Erythroblast (primary cell): ENCODE measurements at regions not wholly inside any gene's neighbourhood (a gene's known extent, or its start where the extent isn't known, plus 50 kb on each side); places are given as distances from the start of the nearest gene placed in this dataset.

ENCODE experiments used
- GATA1 ChIP-seq: IDR thresholded peaks from 2 replicates; pipeline ENCODE4 v1.6.1; 2011; ENCODE audit warnings: low read depth, mild to moderate bottlenecking, control low read depth, low read length, moderate library complexity
- POLR2A ChIP-seq: IDR thresholded peaks from 2 replicates; pipeline ENCODE4 v1.6.1; 2011; ENCODE audit warnings: mild to moderate bottlenecking, low read length

DNA sequence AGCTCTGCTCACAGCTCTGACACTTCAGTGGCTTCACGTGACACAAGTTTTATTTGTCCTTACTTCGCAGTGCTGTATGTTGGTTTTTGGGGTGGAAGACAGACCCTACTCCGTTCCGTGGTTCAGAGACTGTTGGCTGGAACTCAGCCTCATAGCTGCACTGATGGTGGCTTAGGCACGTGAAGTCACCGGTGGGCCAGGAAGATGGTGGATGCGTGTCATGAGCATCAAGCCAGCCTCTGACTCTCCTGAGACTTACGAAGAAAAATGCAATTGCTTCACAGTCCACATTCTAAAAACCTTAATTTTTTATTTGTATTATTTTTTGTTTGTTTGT is 161.4 kb upstream of the SOX1 start:
- TF ChIP-seq POLR2A: no peak
- no peak for TF ChIP-seq GATA1
